WTC11 (cell line): ENCODE measurements at regions not wholly inside any gene's neighbourhood (a gene's known extent, or its start where the extent isn't known, plus 50 kb on each side); places are given as distances from the start of the nearest gene placed in this dataset.

ENCODE experiments used
- ATAC-seq: fragments of 200-7000 bp; cut with Tn5 transposase; 2 replicates; pipeline ENCODE4 v1.10.0; 2021; ENCODE audit warnings: mild to moderate bottlenecking, moderate library complexity
- CTCF ChIA-PET: fragments of 300-600 bp; sonication (Branson Sonifier 250); formaldehyde crosslinking; loops from one replicate; lab custom pipeline; 2021; ENCODE audit warnings: antibody characterized with exemption; lab: Charles Lee
- POLR2A ChIA-PET: fragments of 350-600 bp; sonication (Branson Sonifier 250); formaldehyde crosslinking; loops from one replicate; lab custom pipeline; 2021; ENCODE audit warnings: antibody characterized with exemption; lab: Charles Lee
- DNase-seq: peaks from one replicate; pipeline ENCODE4 v3.0.0; 2021; ENCODE audit warnings: low spot score
- H3K27ac Mint-ChIP-seq: 2 replicates; pipeline ENCODE4 v1.8.0; 2021; ENCODE audit warnings: mixed read lengths
- H3K27me3 Mint-ChIP-seq: 2 replicates; pipeline ENCODE4 v1.8.0; 2021; ENCODE audit warnings: low read depth, mild to moderate bottlenecking, moderate library complexity, mixed read lengths
- H3K36me3 Mint-ChIP-seq: 2 replicates; pipeline ENCODE4 v1.8.0; 2021; ENCODE audit warnings: mixed read lengths
- H3K4me1 Mint-ChIP-seq: 2 replicates; pipeline ENCODE4 v1.8.0; 2022; ENCODE audit warnings: mixed read lengths
- H3K4me3 Mint-ChIP-seq: 2 replicates; pipeline ENCODE4 v1.8.0; 2021; ENCODE audit warnings: mild to moderate bottlenecking, moderate library complexity, mixed read lengths
- H3K9me3 Mint-ChIP-seq: 2 replicates; pipeline ENCODE4 v1.8.0; 2021; ENCODE audit warnings: mixed read lengths
- AFF4 ChIP-seq: sonication (generic); formaldehyde crosslinking; IDR thresholded peaks from 2 replicates; pipeline ENCODE4 v1.8.1; 2023; ENCODE audit warnings: mild to moderate bottlenecking, missing genetic modification reagents, borderline replicate concordance
- CDX4 ChIP-seq: fragments of 250-450 bp; sonication (Bioruptor Pico); IDR thresholded peaks from 2 replicates; pipeline ENCODE4 v1.9.0; 2021; ENCODE audit warnings: moderate library complexity, mild to moderate bottlenecking, inconsistent platforms, borderline replicate concordance
- E2F1 ChIP-seq: sonication (generic); formaldehyde crosslinking; IDR thresholded peaks from 2 replicates; pipeline ENCODE4 v1.8.0; 2022; ENCODE audit warnings: mild to moderate bottlenecking, missing genetic modification reagents
- GABPB1 ChIP-seq: sonication (generic); formaldehyde crosslinking; IDR thresholded peaks from 2 replicates; pipeline ENCODE4 v1.8.1; 2023; ENCODE audit warnings: mild to moderate bottlenecking, missing genetic modification reagents
- JAZF1 ChIP-seq: fragments of 250-450 bp; sonication (Bioruptor Pico); IDR thresholded peaks from 2 replicates; pipeline ENCODE4 v1.9.0; 2021; ENCODE audit warnings: moderate library complexity, mild to moderate bottlenecking, inconsistent platforms
- MAX ChIP-seq: sonication (generic); formaldehyde crosslinking; IDR thresholded peaks from 2 replicates; pipeline ENCODE4 v1.8.0; 2022; ENCODE audit warnings: mild to moderate bottlenecking, missing genetic modification reagents
- MXD4 ChIP-seq: fragments of 250-450 bp; sonication (Bioruptor Pico); IDR thresholded peaks from 2 replicates; pipeline ENCODE4 v1.8.0; 2021; ENCODE audit warnings: mild to moderate bottlenecking, moderate library complexity, borderline replicate concordance
- MYBL2 ChIP-seq: sonication (generic); formaldehyde crosslinking; IDR thresholded peaks from 2 replicates; pipeline ENCODE4 v1.8.1; 2023; ENCODE audit warnings: mild to moderate bottlenecking, moderate library complexity, missing genetic modification reagents
- NR3C1 ChIP-seq: sonication (generic); formaldehyde crosslinking; conservative IDR thresholded peaks from 2 replicates; pipeline ENCODE4 v1.8.1; 2023; ENCODE audit warnings: low read depth, mild to moderate bottlenecking, missing genetic modification reagents
- OVOL2 ChIP-seq: fragments of 250-450 bp; sonication (Bioruptor Pico); IDR thresholded peaks from 2 replicates; pipeline ENCODE4 v1.9.0; 2021; ENCODE audit warnings: mild to moderate bottlenecking, borderline replicate concordance
- PREB ChIP-seq: sonication (generic); formaldehyde crosslinking; IDR thresholded peaks from 2 replicates; pipeline ENCODE4 v1.8.1; 2022; ENCODE audit warnings: mild to moderate bottlenecking, missing genetic modification reagents, moderate library complexity, borderline replicate concordance
- SMAD4 ChIP-seq: sonication (generic); formaldehyde crosslinking; IDR thresholded peaks from 2 replicates; pipeline ENCODE4 v1.8.0; 2022; ENCODE audit warnings: mild to moderate bottlenecking, missing genetic modification reagents
- SOX15 ChIP-seq: fragments of 250-450 bp; sonication (Bioruptor Pico); IDR thresholded peaks from 2 replicates; pipeline ENCODE4 v1.9.0; 2021; ENCODE audit warnings: mild to moderate bottlenecking
- SP1 ChIP-seq: sonication (generic); formaldehyde crosslinking; conservative IDR thresholded peaks from 2 replicates; pipeline ENCODE4 v1.8.1; 2022; ENCODE audit warnings: missing genetic modification reagents
- STAT6 ChIP-seq: sonication (generic); formaldehyde crosslinking; conservative IDR thresholded peaks from 2 replicates; pipeline ENCODE4 v1.8.1; 2023; ENCODE audit warnings: mild to moderate bottlenecking, low read depth, missing genetic modification reagents, moderate library complexity
- TCF7 ChIP-seq: sonication (generic); formaldehyde crosslinking; IDR thresholded peaks from 2 replicates; pipeline ENCODE4 v1.8.0; 2022; ENCODE audit warnings: mild to moderate bottlenecking, low read depth, missing genetic modification reagents, moderate library complexity
- TEAD1 ChIP-seq: sonication (generic); formaldehyde crosslinking; IDR thresholded peaks from 2 replicates; pipeline ENCODE4 v1.8.0; 2022; ENCODE audit warnings: mild to moderate bottlenecking, missing genetic modification reagents
- USF2 ChIP-seq: sonication (generic); formaldehyde crosslinking; IDR thresholded peaks from 2 replicates; pipeline ENCODE4 v1.8.1; 2023; ENCODE audit warnings: mild to moderate bottlenecking, missing genetic modification reagents, moderate library complexity
- ZMAT4 ChIP-seq: fragments of 250-450 bp; sonication (Bioruptor Pico); IDR thresholded peaks from 2 replicates; pipeline ENCODE4 v1.9.0; 2021; ENCODE audit warnings: mild to moderate bottlenecking
- ZNF281 ChIP-seq: sonication (generic); formaldehyde crosslinking; IDR thresholded peaks from 2 replicates; pipeline ENCODE4 v1.8.0; 2023; ENCODE audit warnings: mild to moderate bottlenecking, missing genetic modification reagents
- ZNF512 ChIP-seq: sonication (generic); formaldehyde crosslinking; IDR thresholded peaks from 2 replicates; pipeline ENCODE4 v1.8.1; 2022; ENCODE audit warnings: missing genetic modification reagents, borderline replicate concordance

- TF ChIP-seq CDX4: no peak
- no peak for TF ChIP-seq OVOL2
- no peak for TF ChIP-seq ZNF281 (CRISPR knock-in tag)
- TF ChIP-seq SOX15 (CRISPR knock-in tag): no peak
- no peak for TF ChIP-seq MYBL2 (CRISPR knock-in tag)
- no peak for TF ChIP-seq STAT6 (CRISPR knock-in tag)
- TF ChIP-seq TEAD1 (CRISPR knock-in tag): no peak
- TF ChIP-seq ZMAT4: no peak
- TF ChIP-seq MAX (CRISPR knock-in tag): no peak
- TF ChIP-seq SMAD4: no peak
- TF ChIP-seq E2F1 (CRISPR knock-in tag): no peak
- no peak for TF ChIP-seq NR3C1 (CRISPR knock-in tag)
- TF ChIP-seq USF2: no peak
- TF ChIP-seq PREB (CRISPR knock-in tag): no peak
- no peak for TF ChIP-seq ZNF512 (CRISPR knock-in tag)
These were observed 529.0 kb downstream of the ANKRD7 start (continued) for GRCh38 chr7:118753479-118753878.

GRCh38 chr7:118754608-118755007 is 530.1 kb downstream of the ANKRD7 start:
- Mint-ChIP-seq H3K36me3 (no peaks in the 10 kb centered on the region), H3K9me3 (no peaks in the 10 kb centered on the region), H3K4me3 (no peak overlapping the region), H3K27me3 (no peaks in the 10 kb centered on the region), H3K4me1 (0 out of 2 replicates have a peak, but pooled peaks cover 3% of the 10 kb centered on the region), H3K27ac (no peak overlapping the region)
- ChIA-PET POLR2A (no interaction called here), CTCF (interaction anchor here (0.6 kb wide), 2 partner anchors 16 to 422 kb away, joined by 3 to 5 read pairs; no protein-coding TSS in a partner anchor)
- no peak for DNase-seq
- ATAC-seq: no peak
- TF ChIP-seq OVOL2 (no peak), TCF7 (CRISPR knock-in tag) (no peak), NR3C1 (CRISPR knock-in tag) (no peak), GABPB1 (CRISPR knock-in tag) (no peak), SP1 (no peak), JAZF1 (CRISPR knock-in tag) (no peak), AFF4 (CRISPR knock-in tag) (no peak), MXD4 (CRISPR knock-in tag) (no peak)
